GM12872 (cell line): ENCODE measurements at regions not wholly inside any gene's neighbourhood (a gene's known extent, or its start where the extent isn't known, plus 50 kb on each side); places are given as distances from the start of the nearest gene placed in this dataset.

Source experiments
- TF ChIP-seq, protein P1 (sequence below): IDR thresholded peaks from 3 replicates; pipeline ENCODE4 v1.5.1; 2011; ENCODE audit warnings: low read depth, mild to moderate bottlenecking, low read length, moderate library complexity; ENCODE audit not compliant: insufficient read depth

DNA sequence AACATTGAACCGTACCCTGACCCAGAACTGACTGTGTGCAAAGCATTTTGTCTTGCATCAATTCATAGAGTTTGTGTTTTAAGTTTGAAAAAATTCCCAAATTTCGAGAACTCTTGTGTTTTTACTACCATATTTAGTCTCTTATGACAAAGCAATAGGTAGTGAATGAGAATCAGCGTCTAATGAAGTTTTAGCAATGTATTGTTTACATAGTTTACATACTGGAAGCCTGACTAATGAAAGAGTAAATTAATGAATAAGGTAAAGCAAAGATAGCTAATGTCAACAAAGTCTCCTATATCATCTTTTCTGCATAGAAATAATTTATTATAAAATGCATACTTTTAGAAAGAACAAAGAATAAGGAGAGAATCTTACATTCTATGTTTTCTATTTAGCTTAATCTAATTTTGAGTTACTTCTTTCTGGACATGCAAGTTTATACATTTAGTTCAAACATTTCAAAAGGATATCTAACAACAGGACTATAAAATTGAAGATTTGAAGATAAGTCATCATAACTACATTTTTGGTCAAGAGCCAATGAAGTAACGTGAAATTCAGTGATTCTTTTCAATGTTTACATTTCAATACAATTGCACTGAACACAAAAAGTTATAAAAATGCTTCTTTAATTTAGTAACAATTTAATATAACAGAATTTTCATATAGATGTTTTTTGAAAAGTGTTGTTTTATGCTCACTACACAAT is 1943.7 kb downstream of the NCAM2 start:
- TF ChIP-seq, protein P1, sequence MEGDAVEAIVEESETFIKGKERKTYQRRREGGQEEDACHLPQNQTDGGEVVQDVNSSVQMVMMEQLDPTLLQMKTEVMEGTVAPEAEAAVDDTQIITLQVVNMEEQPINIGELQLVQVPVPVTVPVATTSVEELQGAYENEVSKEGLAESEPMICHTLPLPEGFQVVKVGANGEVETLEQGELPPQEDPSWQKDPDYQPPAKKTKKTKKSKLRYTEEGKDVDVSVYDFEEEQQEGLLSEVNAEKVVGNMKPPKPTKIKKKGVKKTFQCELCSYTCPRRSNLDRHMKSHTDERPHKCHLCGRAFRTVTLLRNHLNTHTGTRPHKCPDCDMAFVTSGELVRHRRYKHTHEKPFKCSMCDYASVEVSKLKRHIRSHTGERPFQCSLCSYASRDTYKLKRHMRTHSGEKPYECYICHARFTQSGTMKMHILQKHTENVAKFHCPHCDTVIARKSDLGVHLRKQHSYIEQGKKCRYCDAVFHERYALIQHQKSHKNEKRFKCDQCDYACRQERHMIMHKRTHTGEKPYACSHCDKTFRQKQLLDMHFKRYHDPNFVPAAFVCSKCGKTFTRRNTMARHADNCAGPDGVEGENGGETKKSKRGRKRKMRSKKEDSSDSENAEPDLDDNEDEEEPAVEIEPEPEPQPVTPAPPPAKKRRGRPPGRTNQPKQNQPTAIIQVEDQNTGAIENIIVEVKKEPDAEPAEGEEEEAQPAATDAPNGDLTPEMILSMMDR: no peak

DNA sequence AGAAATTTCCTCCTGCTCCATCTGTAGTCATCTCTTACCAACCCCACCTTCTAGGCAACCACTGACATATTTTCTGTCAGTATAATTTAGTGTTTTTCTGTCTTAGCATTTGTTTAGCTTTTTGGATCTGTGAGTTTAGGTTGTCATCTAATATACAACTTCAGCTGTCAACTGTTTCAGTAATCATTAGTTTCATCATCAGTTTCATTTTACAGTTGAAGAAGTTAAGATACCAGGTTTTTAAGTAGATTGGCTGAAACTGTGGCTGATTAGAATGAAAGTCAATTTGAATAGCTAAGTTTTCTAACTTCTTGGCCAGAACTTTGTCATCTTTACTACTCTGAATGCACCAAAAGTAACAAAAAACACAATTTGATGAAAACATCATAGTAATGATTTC is 1957.3 kb downstream of the NCAM2 start:
- TF ChIP-seq, protein P1: no peak

DNA sequence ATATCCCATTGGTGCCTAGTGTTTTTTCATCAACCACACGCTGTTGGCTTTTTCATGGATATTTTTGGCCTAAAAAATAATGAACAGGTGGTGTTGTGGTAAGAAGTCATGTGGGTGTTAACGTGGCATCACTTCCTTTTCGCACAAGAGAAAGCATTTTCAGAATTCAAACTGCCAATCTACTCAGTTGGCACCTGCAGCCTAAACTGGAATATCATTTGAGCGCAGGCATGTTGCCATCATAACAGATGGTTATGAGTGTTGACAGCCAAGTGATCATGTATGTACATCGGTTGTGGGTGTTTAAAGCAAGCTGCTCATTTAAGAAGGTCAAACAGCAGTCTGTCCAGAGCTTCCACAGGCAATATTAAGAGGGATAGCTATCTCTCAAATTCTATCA is 1963.0 kb downstream of the NCAM2 start:
- TF ChIP-seq, protein P1: no peak

DNA sequence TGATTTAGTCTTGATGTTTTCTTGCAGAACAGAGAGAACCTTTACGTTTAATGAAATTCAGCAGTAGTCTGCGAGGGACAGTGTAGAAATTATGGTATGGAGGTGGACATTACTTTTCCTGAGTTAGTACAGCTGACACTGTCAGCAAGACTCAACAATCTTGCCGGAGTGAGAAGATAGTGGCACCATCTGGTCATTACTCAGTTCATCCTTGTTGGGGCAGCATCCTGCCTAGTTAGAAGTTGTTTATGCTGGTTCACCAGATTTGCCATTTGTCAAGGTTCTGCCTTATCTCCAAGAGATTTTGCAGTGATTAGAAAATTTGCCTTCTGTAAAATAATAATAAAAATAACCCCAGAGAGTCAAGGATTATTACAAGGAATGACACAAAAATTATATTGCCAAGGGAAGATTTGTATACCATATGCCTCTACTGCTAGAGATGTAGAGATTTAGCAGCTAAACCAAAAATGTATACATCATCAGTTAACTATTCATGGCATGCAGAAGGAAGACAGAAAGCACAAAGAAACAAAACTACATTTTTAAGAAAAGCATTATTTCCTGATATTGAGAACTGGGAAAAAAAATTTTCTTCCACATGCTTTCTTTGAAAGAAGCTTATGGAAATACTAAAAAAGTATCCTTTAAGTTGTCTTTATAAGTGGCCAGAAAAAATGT is 1967.4 kb downstream of the NCAM2 start:
- TF ChIP-seq, protein P1: no peak

DNA sequence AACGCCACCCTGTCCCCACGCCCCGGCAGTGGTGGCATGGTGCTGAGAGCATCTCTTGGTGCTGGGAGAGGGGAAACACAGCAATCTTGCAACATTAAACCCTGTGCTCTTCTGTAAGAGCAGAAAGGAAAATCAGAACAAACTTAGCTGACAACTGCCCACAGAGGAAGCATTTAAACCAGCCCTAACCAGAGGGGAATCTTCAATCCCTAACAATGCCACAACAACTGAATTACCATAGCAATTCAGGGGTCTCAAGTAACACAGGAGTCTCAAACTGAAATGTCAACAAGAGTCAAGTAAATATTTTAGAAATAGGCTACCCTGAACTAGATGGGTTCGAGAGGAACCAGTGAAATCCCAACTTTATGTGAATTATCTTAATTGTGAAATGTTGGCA is 1983.6 kb downstream of the NCAM2 start:
- TF ChIP-seq, protein P1: no peak

DNA sequence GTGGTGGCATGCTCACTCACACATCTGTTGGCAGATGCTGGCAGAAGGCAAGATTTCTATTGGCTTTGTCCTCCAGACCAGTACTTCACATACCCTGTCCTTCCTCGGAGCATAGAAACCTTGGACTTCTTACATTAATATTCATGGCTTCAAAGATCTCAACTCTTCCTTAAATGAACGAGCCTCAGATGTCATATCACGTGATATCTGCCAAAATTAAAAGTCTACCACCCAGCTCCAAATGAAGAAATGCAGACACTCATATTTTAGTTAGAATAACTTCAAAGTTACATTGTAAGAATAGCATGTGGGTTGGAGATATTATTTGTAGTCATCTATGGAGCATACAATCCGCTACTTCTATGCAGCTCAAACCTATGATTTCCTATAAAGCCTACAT is 1994.9 kb downstream of the NCAM2 start:
- TF ChIP-seq, protein P1: no peak

DNA sequence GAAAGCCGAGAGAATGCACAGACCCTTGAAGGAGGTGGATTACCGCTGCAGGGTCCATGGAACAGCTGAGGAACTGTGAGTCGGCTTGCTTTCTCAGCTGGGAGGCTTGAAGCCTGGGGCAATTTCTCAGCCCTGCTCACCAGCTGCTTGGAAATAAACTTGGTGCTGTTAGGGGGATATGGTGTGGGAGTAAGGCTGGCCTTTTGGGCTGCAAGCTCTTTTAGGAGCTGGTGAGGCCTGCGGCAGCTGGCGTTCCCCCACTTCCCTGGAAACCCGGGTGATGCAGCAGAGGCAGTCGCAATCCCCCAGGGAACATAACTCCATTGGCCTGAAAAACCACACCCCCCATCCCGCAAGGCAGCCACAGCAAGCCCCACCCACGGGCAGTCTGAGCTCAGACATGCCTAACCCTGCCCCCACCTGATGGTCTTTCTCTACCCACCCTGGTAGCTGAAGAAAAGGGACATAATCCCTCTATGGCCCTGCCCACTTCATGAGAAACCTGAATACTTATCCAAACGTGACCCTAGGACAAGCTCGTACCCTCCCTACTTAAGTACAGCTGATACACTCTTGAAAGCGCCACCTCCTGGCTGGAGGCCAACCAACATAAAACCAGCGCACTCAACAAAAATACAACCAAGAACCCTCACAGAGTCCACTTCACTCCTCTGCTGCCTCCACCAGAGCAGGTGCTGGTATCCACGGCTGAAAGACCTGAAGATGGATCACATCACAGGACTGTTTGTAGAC is 1995.8 kb downstream of the NCAM2 start:
- TF ChIP-seq, protein P1: no peak
